A549 (cell line): ENCODE measurements at regions not wholly inside any gene's neighbourhood (a gene's known extent, or its start where the extent isn't known, plus 50 kb on each side); places are given as distances from the start of the nearest gene placed in this dataset.

Experiments used
- ATAC-seq, 2 experiments: fragments of 200-7000 bp in 1 of 2; fragments of >200 bp in 1 of 2; cut with Nextera tagmentation in 1 of 2; cut with Tn5 transposase in 1 of 2; 3 replicates each; pipeline versions ENCODE4 v1.8.0 to v1.9.1; 2018 to 2020; ENCODE audit warnings: mild to moderate bottlenecking in 1 of 2, moderate library complexity in 1 of 2
- CTCF ChIA-PET: fragments of 300-600 bp; sonication (Branson Sonifier 250); formaldehyde crosslinking; extraction: SDS; loops from one replicate; lab custom pipeline; 2021; ENCODE audit warnings: antibody characterized with exemption, inconsistent platforms; lab: Yijun Ruan, JAX
- POLR2A ChIA-PET: fragments of 350-600 bp; formaldehyde crosslinking; extraction: SDS; loops from one replicate; lab custom pipeline; 2021; ENCODE audit warnings: antibody characterized with exemption, inconsistent platforms; lab: Yijun Ruan, JAX
- DNase-seq, 2 experiments: peaks; one replicate each; pipeline versions ENCODE4 v3.0.0 to v3.0.0-alpha.2; 2011 to 2016; ENCODE audit warnings: low read depth in 1 of 2, low spot score in 1 of 2
- FAIRE-seq: peaks from 2 replicates; lab custom pipeline; 2011; peaks lifted over from hg19 to GRCh38; lab: Jason Lieb, UNC
- H3K27ac ChIP-seq, 2 experiments: fragments of >200 bp; sonication (Bioruptor Twin); formaldehyde crosslinking; 3 replicates each; pipeline ENCODE4 v1.5.1; 2016 to 2017
- H3K4me1 ChIP-seq: fragments of >200 bp; sonication (Bioruptor Twin); formaldehyde crosslinking; 3 replicates; pipeline ENCODE4 v1.6.1; 2016
- H3K4me2 ChIP-seq: fragments of >200 bp; sonication (Bioruptor Twin); formaldehyde crosslinking; 3 replicates; pipeline ENCODE4 v1.6.1; 2016
- H3K4me3 ChIP-seq: fragments of >200 bp; sonication (Bioruptor Twin); formaldehyde crosslinking; 3 replicates; pipeline ENCODE4 v1.5.1; 2016
- H3K9me3 ChIP-seq: fragments of >200 bp; sonication (Bioruptor Twin); formaldehyde crosslinking; 3 replicates; pipeline ENCODE4 v1.6.1; 2016
- BHLHE40 ChIP-seq: IDR thresholded peaks from 2 replicates; pipeline ENCODE4 v1.6.1; 2012; ENCODE audit warnings: low read depth, low read length, inconsistent platforms
- CBX2 ChIP-seq: fragments of 200-600 bp; sonication (generic); IDR thresholded peaks from 2 replicates; pipeline ENCODE4 v1.6.1; 2016; ENCODE audit warnings: low read depth, mild to moderate bottlenecking, borderline replicate concordance
- CBX8 ChIP-seq: fragments of 200-600 bp; sonication (generic); IDR thresholded peaks from 2 replicates; pipeline ENCODE4 v1.6.1; 2016
- CEBPB ChIP-seq, 2 experiments: fragments of >200 bp in 1 of 2; sonication (Bioruptor Twin) in 1 of 2; formaldehyde crosslinking in 1 of 2; IDR thresholded peaks; 2 replicates each; pipeline ENCODE4 v1.6.1; 2012 to 2016
- CHD4 ChIP-seq: fragments of 200-600 bp; sonication (generic); IDR thresholded peaks from 2 replicates; pipeline ENCODE4 v1.6.1; 2016; ENCODE audit warnings: antibody characterized with exemption, mild to moderate bottlenecking, borderline replicate concordance
- EHF ChIP-seq: fragments of 250-450 bp; sonication (Bioruptor Pico); IDR thresholded peaks from 2 replicates; pipeline ENCODE4 v1.5.0; 2020; ENCODE audit warnings: mild to moderate bottlenecking
- EP300 ChIP-seq, 2 experiments: fragments of >200 bp; sonication (Bioruptor Twin); formaldehyde crosslinking; IDR thresholded peaks; 2 replicates in 1 of 2; 3 replicates in 1 of 2; pipeline ENCODE4 v1.6.1; 2016 to 2017
- FOSB ChIP-seq: fragments of 250-450 bp; sonication (Bioruptor Pico); IDR thresholded peaks from 2 replicates; pipeline ENCODE4 v1.5.0; 2020; ENCODE audit warnings: mild to moderate bottlenecking, moderate library complexity
- FOSL2 ChIP-seq, 2 experiments: fragments of 450-650 bp in 1 of 2; fragments of >200 bp in 1 of 2; sonication (Bioruptor Twin) in 1 of 2; formaldehyde crosslinking; IDR thresholded peaks; 2 replicates each; pipeline versions ENCODE4 v1.5.0 to v1.6.1; 2016 to 2020; ENCODE audit warnings: mild to moderate bottlenecking in 1 of 2, moderate library complexity in 1 of 2
- FOXS1 ChIP-seq: fragments of 250-450 bp; sonication (Bioruptor Pico); IDR thresholded peaks from 2 replicates; pipeline ENCODE4 v1.5.0; 2020; ENCODE audit warnings: mild to moderate bottlenecking, moderate library complexity
- HDAC2 ChIP-seq: fragments of 200-600 bp; sonication (generic); IDR thresholded peaks from 2 replicates; pipeline ENCODE4 v1.6.1; 2016
- HEYL ChIP-seq: fragments of 250-450 bp; sonication (Bioruptor Pico); IDR thresholded peaks from 2 replicates; pipeline ENCODE4 v1.8.0; 2021; ENCODE audit warnings: mild to moderate bottlenecking, moderate library complexity
- HOXB13 ChIP-seq: fragments of 250-450 bp; sonication (Bioruptor Pico); IDR thresholded peaks from 2 replicates; pipeline ENCODE4 v1.5.0; 2020; ENCODE audit warnings: low read depth, mild to moderate bottlenecking, moderate library complexity
- KDM1A ChIP-seq: fragments of 200-600 bp; sonication (generic); IDR thresholded peaks from 2 replicates; pipeline ENCODE4 v1.6.1; 2016; ENCODE audit warnings: low read depth, mild to moderate bottlenecking
- NFE2L2 ChIP-seq: fragments of 150-350 bp; conservative IDR thresholded peaks from 2 replicates; pipeline ENCODE4 v1.6.1; 2014; ENCODE audit warnings: low read length
- NPAS2 ChIP-seq: fragments of 250-450 bp; sonication (Bioruptor Pico); IDR thresholded peaks from 2 replicates; pipeline ENCODE4 v1.8.0; 2022; ENCODE audit warnings: mild to moderate bottlenecking, moderate library complexity, borderline replicate concordance
- PHF8 ChIP-seq: fragments of 200-600 bp; sonication (generic); IDR thresholded peaks from 2 replicates; pipeline ENCODE4 v1.6.1; 2016; ENCODE audit warnings: low read depth, mild to moderate bottlenecking, antibody characterized with exemption, moderate library complexity, borderline replicate concordance
- POLR2AphosphoS2 ChIP-seq: conservative IDR thresholded peaks from 2 replicates; pipeline ENCODE4 v1.6.1; 2012; ENCODE audit warnings: low read length, improper control_type of control experiment, inconsistent platforms
- RAD21 ChIP-seq, 2 experiments: fragments of >200 bp in 1 of 2; sonication (Bioruptor Twin) in 1 of 2; formaldehyde crosslinking in 1 of 2; IDR thresholded peaks in 1 of 2; conservative IDR thresholded peaks in 1 of 2; 2 replicates in 1 of 2; 3 replicates in 1 of 2; pipeline ENCODE4 v1.6.1; 2012 to 2018; ENCODE audit warnings: inconsistent platforms in 1 of 2
- RARB ChIP-seq: fragments of 250-450 bp; sonication (Bioruptor Pico); IDR thresholded peaks from 2 replicates; pipeline ENCODE4 v1.8.0; 2021; ENCODE audit warnings: mild to moderate bottlenecking, moderate library complexity
- RCOR1 ChIP-seq: fragments of 150-350 bp; IDR thresholded peaks from 2 replicates; pipeline ENCODE4 v1.6.1; 2014; ENCODE audit warnings: antibody characterized with exemption, low read length, low read depth
- TFCP2L1 ChIP-seq: fragments of 250-450 bp; sonication (Bioruptor Pico); IDR thresholded peaks from 2 replicates; pipeline ENCODE4 v1.5.0; 2021; ENCODE audit warnings: mild to moderate bottlenecking
- TP53 ChIP-seq: fragments of 250-450 bp; sonication (Bioruptor Pico); IDR thresholded peaks from 2 replicates; pipeline ENCODE4 v1.5.0; 2021; ENCODE audit warnings: mild to moderate bottlenecking, moderate library complexity
- ZNF302 ChIP-seq: fragments of 250-450 bp; sonication (Bioruptor Pico); IDR thresholded peaks from 2 replicates; pipeline ENCODE4 v1.9.0; 2021; ENCODE audit warnings: inconsistent platforms, mild to moderate bottlenecking, moderate library complexity
- ZSCAN20 ChIP-seq: fragments of 250-450 bp; sonication (Bioruptor Pico); IDR thresholded peaks from 2 replicates; pipeline ENCODE4 v1.8.0; 2022; ENCODE audit warnings: mild to moderate bottlenecking, moderate library complexity
- WGBS: methylation state at CpG from one replicate; pipeline ENCODE4 v1.1.6; 2017; ENCODE audit errors: missing lambda C conversion rate; 5-methylcytosine and 5-hydroxymethylcytosine counted together
- TF ChIP-seq, protein P1 (sequence below): fragments of >200 bp; sonication (Bioruptor Twin); formaldehyde crosslinking; IDR thresholded peaks from 3 replicates; pipeline ENCODE4 v1.5.1; 2016
- TF ChIP-seq, protein P2 (sequence below): fragments of >200 bp; sonication (Bioruptor Twin); formaldehyde crosslinking; IDR thresholded peaks from 3 replicates; pipeline ENCODE4 v1.6.1; 2016
- TF ChIP-seq, protein P3 (sequence below): IDR thresholded peaks from 2 replicates; pipeline ENCODE4 v1.6.1; 2012
- TF ChIP-seq, protein P4 (sequence below): IDR thresholded peaks from 2 replicates; pipeline ENCODE4 v1.6.1; 2012

DNA sequence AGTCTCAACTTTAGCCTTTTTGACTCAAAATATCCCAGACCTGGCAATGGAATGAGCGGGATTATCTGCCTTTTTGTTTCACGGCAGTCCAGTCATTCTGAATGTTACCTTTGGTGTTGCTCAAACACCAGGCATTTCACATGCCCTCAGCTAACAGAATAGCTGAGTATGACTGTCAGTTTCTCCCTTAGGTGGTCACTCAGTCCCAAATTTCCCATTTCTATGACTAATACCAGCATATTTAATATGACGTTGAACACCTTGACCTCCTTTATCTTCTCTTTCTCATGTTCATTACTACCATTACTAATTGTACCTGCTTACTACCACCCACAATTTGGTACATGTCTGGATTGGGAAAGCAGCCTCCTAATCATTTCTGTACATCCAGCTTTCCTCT, 65.2 kb downstream of the EDN1 start:
- Histone ChIP-seq H3K4me3 (no peak overlapping the region), H3K4me2 (no peak overlapping the region; the same call in 2 of the 3 replicates), H3K4me1 (peaks cover 35% of the 10 kb centered on the region), H3K9me3 (peaks cover 33% of the 10 kb centered on the region)
- POLR2A ChIA-PET, result no interaction called here
- no peak for FAIRE-seq
- WGBS, result 82% methylated on average over 3 of the region's 3 CpGs
- TF ChIP-seq ZNF302 (CRISPR knock-in tag) (no peak), RAD21 (conservative IDR thresholded peaks at IDR 0.05 in 1 of 2, IDR thresholded peaks at IDR 0.05 in 1 of 2) (no peak), PHF8 (no peak), EP300 (IDR thresholded peaks at IDR 0.05) (no peak), FOSB (CRISPR knock-in tag) (no peak), EHF (CRISPR knock-in tag) (no peak), HDAC2 (no peak), KDM1A (no peak), CBX8 (no peak), CHD4 (no peak), NFE2L2 (no peak), CBX2 (no peak), RARB (CRISPR knock-in tag) (no peak), TP53 (no peak), RCOR1 (no peak), HEYL (no peak), HOXB13 (CRISPR knock-in tag) (no peak)
- TF ChIP-seq, protein P1, sequence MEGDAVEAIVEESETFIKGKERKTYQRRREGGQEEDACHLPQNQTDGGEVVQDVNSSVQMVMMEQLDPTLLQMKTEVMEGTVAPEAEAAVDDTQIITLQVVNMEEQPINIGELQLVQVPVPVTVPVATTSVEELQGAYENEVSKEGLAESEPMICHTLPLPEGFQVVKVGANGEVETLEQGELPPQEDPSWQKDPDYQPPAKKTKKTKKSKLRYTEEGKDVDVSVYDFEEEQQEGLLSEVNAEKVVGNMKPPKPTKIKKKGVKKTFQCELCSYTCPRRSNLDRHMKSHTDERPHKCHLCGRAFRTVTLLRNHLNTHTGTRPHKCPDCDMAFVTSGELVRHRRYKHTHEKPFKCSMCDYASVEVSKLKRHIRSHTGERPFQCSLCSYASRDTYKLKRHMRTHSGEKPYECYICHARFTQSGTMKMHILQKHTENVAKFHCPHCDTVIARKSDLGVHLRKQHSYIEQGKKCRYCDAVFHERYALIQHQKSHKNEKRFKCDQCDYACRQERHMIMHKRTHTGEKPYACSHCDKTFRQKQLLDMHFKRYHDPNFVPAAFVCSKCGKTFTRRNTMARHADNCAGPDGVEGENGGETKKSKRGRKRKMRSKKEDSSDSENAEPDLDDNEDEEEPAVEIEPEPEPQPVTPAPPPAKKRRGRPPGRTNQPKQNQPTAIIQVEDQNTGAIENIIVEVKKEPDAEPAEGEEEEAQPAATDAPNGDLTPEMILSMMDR, result no peak
- TF ChIP-seq, all 56 proteins: peak for 0
- H3K27ac ChIP-seq, result peak overlapping the region; percentile 68 to 80
- ATAC-seq (no peak), DNase-seq (no peak)
- CTCF ChIA-PET, result interaction anchor here (1.0 to 1.7 kb wide), 2 partner anchors 128 to 248 kb away, joined by 4 read pairs; no protein-coding TSS in a partner anchor

DNA sequence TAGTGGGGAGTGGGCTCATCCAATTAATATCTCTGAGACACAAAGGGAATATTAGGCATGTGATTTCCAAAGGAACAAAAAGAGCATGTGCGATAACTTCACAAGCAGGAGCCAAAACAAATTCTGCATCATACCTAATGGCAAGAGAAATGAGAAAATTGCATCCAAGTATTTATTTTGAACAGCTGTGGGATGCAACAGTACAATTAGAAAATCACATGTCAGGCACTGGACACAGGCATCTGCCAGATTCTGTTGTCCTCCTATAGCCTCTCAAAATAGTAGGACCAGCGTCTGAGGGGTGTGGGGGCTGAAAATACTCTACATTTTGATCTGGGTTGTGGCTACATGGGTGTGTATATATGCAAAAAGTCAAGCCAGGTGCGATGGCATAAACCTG, 66.3 kb downstream of the EDN1 start:
- Histone ChIP-seq H3K27ac (peak overlapping the region; percentile 68 to 80), H3K9me3 (peaks cover 22% of the 10 kb centered on the region), H3K4me1 (peaks cover 36% of the 10 kb centered on the region; the same call in 2 of the 3 replicates), H3K4me2 (no peak overlapping the region; the same call in 2 of the 3 replicates), H3K4me3 (no peak overlapping the region)
- ChIA-PET POLR2A (no interaction called here), CTCF (interaction anchor here (1.0 kb wide), 1 partner anchor 127 kb away, joined by 4 read pairs; no protein-coding TSS in a partner anchor)
- FAIRE-seq (no peak), DNase-seq (no peak), ATAC-seq (no peak)
- WGBS, result 96% methylated on average over 3 of the region's 3 CpGs
- TF ChIP-seq POLR2AphosphoS2, result no peak
- no peak for TF ChIP-seq PHF8
- TF ChIP-seq ZSCAN20, result no peak

DNA sequence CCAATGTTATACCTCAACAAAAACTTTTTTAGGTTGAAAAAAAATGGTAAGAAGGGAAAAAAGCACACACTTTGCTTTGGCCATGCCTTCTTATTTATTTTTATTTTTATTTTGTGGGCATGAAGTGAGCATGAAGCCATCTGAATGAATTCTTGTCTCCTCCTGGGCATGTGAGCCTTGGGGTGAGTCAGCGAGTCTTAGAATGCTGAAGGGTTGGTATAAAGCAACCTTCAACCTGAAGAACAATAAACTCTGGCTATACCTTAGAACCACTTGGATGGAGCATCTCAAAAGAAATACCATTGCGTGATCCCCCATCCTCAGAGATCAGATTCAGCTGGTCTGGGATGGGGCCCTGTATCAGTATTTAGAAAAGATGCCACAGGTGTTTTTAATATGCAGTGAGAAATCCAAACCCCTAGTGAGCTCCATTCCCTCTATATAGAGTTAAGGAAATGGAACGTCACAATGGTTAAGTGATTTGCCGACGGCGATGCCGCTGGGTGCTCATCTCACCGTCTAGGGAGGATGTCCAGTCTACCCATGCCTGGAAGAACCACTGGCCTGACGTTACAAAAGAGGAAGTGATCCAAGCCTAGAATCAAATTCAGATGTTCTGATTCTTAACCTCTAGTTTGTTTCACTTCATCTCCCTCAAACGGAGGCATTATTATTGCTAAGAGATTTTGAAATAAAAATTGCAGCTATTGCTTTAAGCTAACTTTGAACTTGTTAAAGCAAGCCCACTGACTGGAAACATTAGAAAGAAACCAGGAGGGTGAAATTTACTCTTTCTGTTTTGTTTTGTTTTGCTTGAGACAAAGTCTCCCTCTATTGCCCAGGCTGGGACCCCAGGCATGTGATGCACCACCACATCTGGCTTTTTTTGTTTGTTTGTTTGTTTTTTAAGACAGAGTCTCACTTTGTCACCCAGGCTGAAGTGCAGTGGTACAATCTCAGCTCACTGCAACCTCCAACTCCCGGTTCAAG, 67.1 kb downstream of the EDN1 start:
- no peak for ATAC-seq
- H3K27ac ChIP-seq, result peak overlapping the region; percentile 68 to 80
- ChIA-PET CTCF (no interaction called here), POLR2A (no interaction called here)
- peak overlapping the region; percentile 13; the same call in 1 of the 3 replicates for H3K4me2 ChIP-seq
- no peak for DNase-seq
- peaks cover 15% of the 10 kb centered on the region; the same call in 1 of the 3 replicates for H3K9me3 ChIP-seq
- FAIRE-seq, result no peak
- H3K4me1 ChIP-seq, result peaks cover 36% of the 10 kb centered on the region; the same call in 2 of the 3 replicates
- 93% methylated on average over 11 of the region's 11 CpGs for WGBS
- H3K4me3 ChIP-seq, result no peak overlapping the region
- TF ChIP-seq, protein P2, sequence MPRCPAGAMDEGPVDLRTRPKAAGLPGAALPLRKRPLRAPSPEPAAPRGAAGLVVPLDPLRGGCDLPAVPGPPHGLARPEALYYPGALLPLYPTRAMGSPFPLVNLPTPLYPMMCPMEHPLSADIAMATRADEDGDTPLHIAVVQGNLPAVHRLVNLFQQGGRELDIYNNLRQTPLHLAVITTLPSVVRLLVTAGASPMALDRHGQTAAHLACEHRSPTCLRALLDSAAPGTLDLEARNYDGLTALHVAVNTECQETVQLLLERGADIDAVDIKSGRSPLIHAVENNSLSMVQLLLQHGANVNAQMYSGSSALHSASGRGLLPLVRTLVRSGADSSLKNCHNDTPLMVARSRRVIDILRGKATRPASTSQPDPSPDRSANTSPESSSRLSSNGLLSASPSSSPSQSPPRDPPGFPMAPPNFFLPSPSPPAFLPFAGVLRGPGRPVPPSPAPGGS, result no peak
- TF ChIP-seq FOSL2 (IDR thresholded peaks at IDR 0.05) (no peak), FOSL2 (CRISPR knock-in tag; IDR thresholded peaks at IDR 0.05) (no peak), HDAC2 (no peak), RARB (CRISPR knock-in tag) (no peak), TFCP2L1 (CRISPR knock-in tag) (no peak), CHD4 (no peak), FOXS1 (CRISPR knock-in tag) (no peak), BHLHE40 (no peak), NPAS2 (CRISPR knock-in tag) (no peak), NFE2L2 (no peak), CBX2 (no peak), CEBPB (IDR thresholded peaks at IDR 0.05) (no peak)
- TF ChIP-seq, protein P3, sequence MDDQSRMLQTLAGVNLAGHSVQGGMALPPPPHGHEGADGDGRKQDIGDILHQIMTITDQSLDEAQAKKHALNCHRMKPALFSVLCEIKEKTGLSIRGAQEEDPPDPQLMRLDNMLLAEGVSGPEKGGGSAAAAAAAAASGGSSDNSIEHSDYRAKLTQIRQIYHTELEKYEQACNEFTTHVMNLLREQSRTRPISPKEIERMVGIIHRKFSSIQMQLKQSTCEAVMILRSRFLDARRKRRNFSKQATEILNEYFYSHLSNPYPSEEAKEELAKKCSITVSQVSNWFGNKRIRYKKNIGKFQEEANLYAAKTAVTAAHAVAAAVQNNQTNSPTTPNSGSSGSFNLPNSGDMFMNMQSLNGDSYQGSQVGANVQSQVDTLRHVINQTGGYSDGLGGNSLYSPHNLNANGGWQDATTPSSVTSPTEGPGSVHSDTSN, result no peak
- TF ChIP-seq, protein P4, sequence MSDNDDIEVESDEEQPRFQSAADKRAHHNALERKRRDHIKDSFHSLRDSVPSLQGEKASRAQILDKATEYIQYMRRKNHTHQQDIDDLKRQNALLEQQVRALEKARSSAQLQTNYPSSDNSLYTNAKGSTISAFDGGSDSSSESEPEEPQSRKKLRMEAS, result no peak
